ENCODE measurements at regions not wholly inside any gene's neighbourhood (a gene's known extent, or its start where the extent isn't known, plus 50 kb on each side); places are given as distances from the start of the nearest gene placed in this dataset.

GRCh38 chr11:112321501-112322172, 61.0 kb upstream of the PLET1 start:
- no peak for FAIRE-seq
- DNase-seq (ENCODE audit: insufficient read length, low spot score): no peak
- TF ChIP-seq CTCF (IDR thresholded peaks at IDR 0.05; ENCODE audit: insufficient read depth, missing control alignments): no peak

GRCh38 chr11:112322173-112322790, 61.6 kb upstream of the PLET1 start:
- no peak for DNase-seq (ENCODE audit: insufficient read length, low spot score)
- FAIRE-seq: no peak
- TF ChIP-seq CTCF (IDR thresholded peaks at IDR 0.05; ENCODE audit: insufficient read depth, missing control alignments): no peak

- DNase-seq (ENCODE audit: insufficient read length, low spot score) (no peak), FAIRE-seq (no peak)
- no peak for TF ChIP-seq CTCF (IDR thresholded peaks at IDR 0.05; ENCODE audit: insufficient read depth, missing control alignments)
Measured at GRCh38 chr11:112334381-112334780, 73.7 kb upstream of the PLET1 start.

GRCh38 chr11:112336356-112336886, 75.8 kb upstream of the PLET1 start:
- DNase-seq (ENCODE audit: insufficient read length, low spot score): no peak
- TF ChIP-seq CTCF (IDR thresholded peaks at IDR 0.05; ENCODE audit: insufficient read depth, missing control alignments): no peak
- FAIRE-seq: no peak

- FAIRE-seq (no peak), DNase-seq (ENCODE audit: insufficient read length, low spot score) (no peak)
- no peak for TF ChIP-seq CTCF (IDR thresholded peaks at IDR 0.05; ENCODE audit: insufficient read depth, missing control alignments)
Measured at GRCh38 chr11:112339566-112339965, 78.9 kb upstream of the PLET1 start.

GRCh38 chr11:112343368-112344039, 82.8 kb upstream of the PLET1 start:
- no peak for TF ChIP-seq CTCF (IDR thresholded peaks at IDR 0.05; ENCODE audit: insufficient read depth, missing control alignments)
- FAIRE-seq (no peak), DNase-seq (ENCODE audit: insufficient read length, low spot score) (no peak)

All from D721Med (cell line).